Caco-2 (cell line): ENCODE measurements at regions not wholly inside any gene's neighbourhood (a gene's known extent, or its start where the extent isn't known, plus 50 kb on each side); places are given as distances from the start of the nearest gene placed in this dataset.

Experiments used
- BruUV-seq: library from RNA; stranded (reverse); fragments of 400-500 nt; replicated peaks from 2 replicates; lab custom pipeline; 2021; lab: Mats Ljungman, UMichigan
- CTCF ChIA-PET: fragments of 300-600 bp; sonication (Branson Sonifier 250); formaldehyde crosslinking; loops from one replicate; lab custom pipeline; 2022; ENCODE audit warnings: antibody characterized with exemption; lab: Charles Lee
- POLR2A ChIA-PET: fragments of 300-600 bp; sonication (Branson Sonifier 250); formaldehyde crosslinking; loops from one replicate; lab custom pipeline; 2022; ENCODE audit warnings: antibody characterized with exemption; lab: Charles Lee
- DNase-seq, 2 experiments: peaks; one replicate each; pipeline versions ENCODE4 v3.0.0 to v3.0.0-alpha.2; 2020 to 2022
- H3K27me3 ChIP-seq: replicated peaks from 2 replicates; pipeline ENCODE4 v1.6.0; 2011; ENCODE audit warnings: low read length; ENCODE audit not compliant: control insufficient read depth, insufficient read depth
- H3K36me3 ChIP-seq: 2 replicates; pipeline ENCODE4 v1.5.1; 2011; ENCODE audit warnings: low read length; ENCODE audit not compliant: control insufficient read depth, insufficient read depth
- H3K4me1 ChIP-seq: fragments of 250-450 bp; sonication (Bioruptor Pico); 2 replicates; pipeline ENCODE4 v1.5.1; 2020; ENCODE audit warnings: mild to moderate bottlenecking
- H3K4me3 ChIP-seq: 2 replicates; pipeline ENCODE4 v1.5.1; 2011; ENCODE audit warnings: low read depth, mild to moderate bottlenecking, control low read depth, low read length
- H3K9me3 ChIP-seq: fragments of 250-450 bp; sonication (Bioruptor Pico); 2 replicates; pipeline ENCODE4 v1.5.1; 2020; ENCODE audit warnings: mild to moderate bottlenecking, moderate library complexity
- H3K27ac Mint-ChIP-seq: one replicate; pipeline ENCODE4 v1.8.0; 2022; ENCODE audit warnings: mixed read lengths; ENCODE audit not compliant: unreplicated experiment
- H3K27me3 Mint-ChIP-seq: one replicate; pipeline ENCODE4 v1.8.0; 2022; ENCODE audit warnings: mixed read lengths; ENCODE audit not compliant: insufficient read depth, unreplicated experiment
- H3K36me3 Mint-ChIP-seq: one replicate; pipeline ENCODE4 v1.8.0; 2022; ENCODE audit warnings: mild to moderate bottlenecking, mixed read lengths; ENCODE audit not compliant: insufficient read depth, unreplicated experiment
- H3K4me1 Mint-ChIP-seq: one replicate; pipeline ENCODE4 v1.8.0; 2022; ENCODE audit warnings: low read depth, mixed read lengths; ENCODE audit not compliant: unreplicated experiment
- H3K4me3 Mint-ChIP-seq: one replicate; pipeline ENCODE4 v1.8.0; 2022; ENCODE audit warnings: mild to moderate bottlenecking, moderate library complexity, mixed read lengths; ENCODE audit not compliant: unreplicated experiment
- H3K9me3 Mint-ChIP-seq: one replicate; pipeline ENCODE4 v1.8.0; 2022; ENCODE audit warnings: mixed read lengths; ENCODE audit not compliant: unreplicated experiment
- intact Hi-C: fragments of 100-400 bp; cut with micrococcal nuclease; formaldehyde crosslinking; loops from one replicate; pipeline ENCODE4 v1.10.0; 2022; ENCODE audit not compliant: unreplicated experiment
- TF ChIP-seq, protein P1 (sequence below), 2 experiments: fragments of 200-600 bp in 1 of 2; IDR thresholded peaks; 1 replicate in 1 of 2; 2 replicates in 1 of 2; pipeline versions ENCODE4 v1.5.1 to v1.8.0; 2011 to 2022; ENCODE audit warnings: antibody characterized with exemption in 1 of 2, control low read depth in 1 of 2, inconsistent platforms in 1 of 2, low read depth in 1 of 2, low read length in 1 of 2, mild to moderate bottlenecking in 1 of 2, moderate library complexity in 1 of 2; ENCODE audit not compliant: insufficient read depth in 1 of 2, severe bottlenecking in 1 of 2, unreplicated experiment in 1 of 2

GRCh38 chr11:27247660-27248059 is 115.4 kb downstream of the CCDC34 start:
- Histone ChIP-seq H3K4me3 (no peak overlapping the region), H3K27me3 (no peaks in the 10 kb centered on the region), H3K36me3 (no peaks in the 10 kb centered on the region), H3K4me1 (no peaks in the 10 kb centered on the region), H3K9me3 (no peaks in the 10 kb centered on the region)
- intact Hi-C loops: no loop called here
- no peak for DNase-seq
- no TSS peak for BruUV-seq
- Mint-ChIP-seq H3K4me3 (no peak overlapping the region), H3K9me3 (no peaks in the 10 kb centered on the region), H3K27me3 (no peaks in the 10 kb centered on the region), H3K27ac (no peak overlapping the region), H3K36me3 (no peaks in the 10 kb centered on the region), H3K4me1 (no peaks in the 10 kb centered on the region)
- CTCF ChIA-PET: no interaction called here
- POLR2A ChIA-PET: no interaction called here
- TF ChIP-seq, protein P1, sequence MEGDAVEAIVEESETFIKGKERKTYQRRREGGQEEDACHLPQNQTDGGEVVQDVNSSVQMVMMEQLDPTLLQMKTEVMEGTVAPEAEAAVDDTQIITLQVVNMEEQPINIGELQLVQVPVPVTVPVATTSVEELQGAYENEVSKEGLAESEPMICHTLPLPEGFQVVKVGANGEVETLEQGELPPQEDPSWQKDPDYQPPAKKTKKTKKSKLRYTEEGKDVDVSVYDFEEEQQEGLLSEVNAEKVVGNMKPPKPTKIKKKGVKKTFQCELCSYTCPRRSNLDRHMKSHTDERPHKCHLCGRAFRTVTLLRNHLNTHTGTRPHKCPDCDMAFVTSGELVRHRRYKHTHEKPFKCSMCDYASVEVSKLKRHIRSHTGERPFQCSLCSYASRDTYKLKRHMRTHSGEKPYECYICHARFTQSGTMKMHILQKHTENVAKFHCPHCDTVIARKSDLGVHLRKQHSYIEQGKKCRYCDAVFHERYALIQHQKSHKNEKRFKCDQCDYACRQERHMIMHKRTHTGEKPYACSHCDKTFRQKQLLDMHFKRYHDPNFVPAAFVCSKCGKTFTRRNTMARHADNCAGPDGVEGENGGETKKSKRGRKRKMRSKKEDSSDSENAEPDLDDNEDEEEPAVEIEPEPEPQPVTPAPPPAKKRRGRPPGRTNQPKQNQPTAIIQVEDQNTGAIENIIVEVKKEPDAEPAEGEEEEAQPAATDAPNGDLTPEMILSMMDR (IDR thresholded peaks at IDR 0.05; ENCODE audit: insufficient read depth in 1 of 2, low read depth in 1 of 2, low read length in 1 of 2, severe bottlenecking in 1 of 2, unreplicated experiment in 1 of 2): no peak

- Histone ChIP-seq H3K36me3 (no peaks in the 10 kb centered on the region), H3K27me3 (no peaks in the 10 kb centered on the region), H3K4me3 (no peak overlapping the region), H3K4me1 (no peaks in the 10 kb centered on the region), H3K9me3 (no peaks in the 10 kb centered on the region)
- intact Hi-C loops: no loop called here
- Mint-ChIP-seq H3K4me1 (no peaks in the 10 kb centered on the region), H3K4me3 (no peak overlapping the region), H3K27ac (no peak overlapping the region), H3K9me3 (no peaks in the 10 kb centered on the region), H3K27me3 (no peaks in the 10 kb centered on the region), H3K36me3 (no peaks in the 10 kb centered on the region)
- TF ChIP-seq, protein P1 (IDR thresholded peaks at IDR 0.05; ENCODE audit: insufficient read depth in 1 of 2, low read depth in 1 of 2, low read length in 1 of 2, severe bottlenecking in 1 of 2, unreplicated experiment in 1 of 2): no peak
- POLR2A ChIA-PET: no interaction called here
- CTCF ChIA-PET: no interaction called here
- no TSS peak for BruUV-seq
- no peak for DNase-seq
Observed at GRCh38 chr11:27246925-27247324, 116.1 kb downstream of the CCDC34 start.

DNA sequence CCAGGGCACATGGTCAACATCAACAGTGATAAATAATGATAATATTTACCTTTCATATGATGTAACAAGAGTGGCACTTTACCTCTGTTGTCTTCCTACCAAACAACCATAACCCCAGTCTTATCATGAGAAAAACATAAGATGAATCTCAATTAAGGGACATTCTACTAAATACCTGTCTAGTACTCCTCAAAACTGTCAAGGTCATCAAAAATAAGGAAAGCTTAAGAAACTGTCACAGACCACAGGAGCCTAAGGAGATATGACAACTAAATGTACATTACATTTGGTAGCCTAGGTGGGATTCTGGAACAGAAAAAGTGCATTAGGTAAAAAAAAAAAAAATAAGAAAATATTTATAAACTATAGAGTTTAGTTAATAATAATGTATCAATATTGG is 118.1 kb downstream of the CCDC34 start:
- no peak overlapping the region for H3K4me3 ChIP-seq
- DNase-seq: no peak
- no peaks in the 10 kb centered on the region for H3K27me3 ChIP-seq
- H3K9me3 Mint-ChIP-seq: no peaks in the 10 kb centered on the region
- H3K4me1 ChIP-seq: no peaks in the 10 kb centered on the region
- H3K27ac Mint-ChIP-seq: no peak overlapping the region
- CTCF ChIA-PET: no interaction called here
- no peaks in the 10 kb centered on the region for H3K4me1 Mint-ChIP-seq
- H3K9me3 ChIP-seq: no peaks in the 10 kb centered on the region
- no peaks in the 10 kb centered on the region for H3K27me3 Mint-ChIP-seq
- BruUV-seq: no TSS peak
- no peaks in the 10 kb centered on the region for H3K36me3 Mint-ChIP-seq
- TF ChIP-seq, protein P1 (IDR thresholded peaks at IDR 0.05; ENCODE audit: insufficient read depth in 1 of 2, low read depth in 1 of 2, low read length in 1 of 2, severe bottlenecking in 1 of 2, unreplicated experiment in 1 of 2): no peak
- H3K36me3 ChIP-seq: no peaks in the 10 kb centered on the region
- POLR2A ChIA-PET: no interaction called here
- H3K4me3 Mint-ChIP-seq: no peak overlapping the region
- intact Hi-C loops: no loop called here
